EL (cell line): ENCODE measurements at regions not wholly inside any gene's neighbourhood (a gene's known extent, or its start where the extent isn't known, plus 50 kb on each side); places are given as distances from the start of the nearest gene placed in this dataset.
"Not testable (repeated sequence)": the region's sequence is repeated elsewhere in the genome, so short reads cannot be mapped to it uniquely, and the experiment has no call there.

ENCODE experiments used
- DNase-seq: peaks from one replicate; pipeline ENCODE4 v3.0.0-alpha.2; 2016

- no peak for DNase-seq
Measured at GRCh38 chr2:182550234-182550633, 123.4 kb upstream of the PDE1A start.

GRCh38 chr2:182552232-182552631 lies 125.4 kb upstream of the PDE1A start:
- not testable (repeated sequence) for DNase-seq

- not testable (repeated sequence) for DNase-seq
Measured at GRCh38 chr2:182552785-182553184, 125.9 kb upstream of the PDE1A start.

- DNase-seq = no peak
Measured at GRCh38 chr2:182553483-182553882, 126.6 kb upstream of the PDE1A start.

- DNase-seq = no peak
Measured at GRCh38 chr2:182554950-182555349, 128.1 kb upstream of the PDE1A start.

GRCh38 chr2:182558564-182558963 lies 131.7 kb upstream of the PDE1A start:
- DNase-seq = no peak

- peak; percentile 39 for DNase-seq
Measured at GRCh38 chr2:182559623-182560022, 132.8 kb upstream of the PDE1A start.

GRCh38 chr2:182565911-182566567 lies 139.2 kb upstream of the PDE1A start:
- no peak for DNase-seq

- no peak for DNase-seq
Measured at GRCh38 chr2:182573553-182573952, 142.5 kb upstream of the DNAJC10 start.

- no peak for DNase-seq
Measured at GRCh38 chr2:182577816-182578215, 138.2 kb upstream of the DNAJC10 start.

GRCh38 chr2:182581196-182581935 lies 134.7 kb upstream of the DNAJC10 start:
- no peak for DNase-seq

- no peak for DNase-seq
Measured at GRCh38 chr2:182584462-182584861, 131.6 kb upstream of the DNAJC10 start.

- no peak for DNase-seq
Measured at GRCh38 chr2:182585001-182585400, 131.1 kb upstream of the DNAJC10 start.

GRCh38 chr2:182585430-182585829 lies 130.6 kb upstream of the DNAJC10 start:
- DNase-seq = no peak

- DNase-seq = no peak
Measured at GRCh38 chr2:182586426-182586825, 129.6 kb upstream of the DNAJC10 start.

- DNase-seq = peak; percentile 92
Measured at GRCh38 chr2:182587831-182588230, 128.2 kb upstream of the DNAJC10 start.

- DNase-seq = no peak
Measured at GRCh38 chr2:182589121-182589520, 126.9 kb upstream of the DNAJC10 start.

GRCh38 chr2:182591774-182592173 lies 124.3 kb upstream of the DNAJC10 start:
- DNase-seq = no peak

- DNase-seq = no peak
Measured at GRCh38 chr2:182592691-182593393, 123.2 kb upstream of the DNAJC10 start.

GRCh38 chr2:182593394-182593975 lies 122.6 kb upstream of the DNAJC10 start:
- peak; percentile 82 for DNase-seq

- peak; percentile 70 for DNase-seq
Measured at GRCh38 chr2:182594286-182594685, 121.8 kb upstream of the DNAJC10 start.

- DNase-seq = no peak
Measured at GRCh38 chr2:182595650-182596049, 120.4 kb upstream of the DNAJC10 start.

GRCh38 chr2:182597570-182598295 lies 118.3 kb upstream of the DNAJC10 start:
- no peak for DNase-seq
